Thyroid gland (tissue), 4 donors: ENCODE measurements at regions not wholly inside any gene's neighbourhood (a gene's known extent, or its start where the extent isn't known, plus 50 kb on each side); places are given as distances from the start of the nearest gene placed in this dataset.

ENCODE experiments used
- DNase-seq, 2 donors: peaks; one replicate each; pipeline ENCODE4 v3.0.0-alpha.2; 2019
- H3K27ac ChIP-seq, 3 donors: fragments of 200-600 bp; sonication (generic); 1 replicate in 2 of 3; 2 replicates in 1 of 3; pipeline ENCODE4 v1.5.1; 2016 to 2019; ENCODE audit warnings: mild to moderate bottlenecking in 1 of 3, moderate library complexity in 1 of 3
- H3K27me3 ChIP-seq: fragments of 200-600 bp; sonication (generic); one replicate; pipeline ENCODE4 v1.5.1; 2019
- H3K36me3 ChIP-seq, 2 donors: fragments of 200-600 bp; sonication (generic); one replicate each; pipeline ENCODE4 v1.5.1; 2016 to 2019
- H3K4me1 ChIP-seq, 2 donors: fragments of 200-600 bp; sonication (generic); one replicate each; pipeline ENCODE4 v1.5.1; 2017 to 2019
- H3K4me3 ChIP-seq, 3 donors: fragments of 200-600 bp; sonication (generic); replicated peaks in 1 of 3; 1 replicate in 2 of 3; 2 replicates in 1 of 3; pipeline ENCODE4 v1.5.1; 2016; ENCODE audit warnings: mild to moderate bottlenecking in 1 of 3
- H3K9me3 ChIP-seq: fragments of 200-600 bp; sonication (generic); one replicate; pipeline ENCODE4 v1.5.1; 2017
- CTCF ChIP-seq, 6 experiments: fragments of 200-600 bp in 3 of 6; fragments of 450-650 bp in 3 of 6; sonication (generic) in 3 of 6; IDR thresholded peaks; one replicate each; pipeline ENCODE4 v1.5.1; 2016 to 2019; ENCODE audit warnings: antibody characterized with exemption in 6 of 6, mild to moderate bottlenecking in 2 of 6, inconsistent platforms in 1 of 6, moderate library complexity in 1 of 6
- POLR2A ChIP-seq, 2 donors: fragments of 450-650 bp; IDR thresholded peaks; one replicate each; pipeline ENCODE4 v1.6.1; 2017; ENCODE audit warnings: antibody characterized with exemption in 2 of 2, mild to moderate bottlenecking in 2 of 2, moderate library complexity in 1 of 2
- WGBS, 2 donors: methylation state at CpG; one replicate each; pipeline ENCODE4 v1.1.5; 2017; 5-methylcytosine and 5-hydroxymethylcytosine counted together
- intact Hi-C: fragments of 100-400 bp; cut with DNase I; formaldehyde crosslinking; loops from one replicate; pipeline ENCODE4 v1.15.1; 2023

- no peaks in the 10 kb centered on the region for H3K36me3 ChIP-seq
- no peak for DNase-seq
- no peaks in the 10 kb centered on the region for H3K9me3 ChIP-seq
- H3K4me3 ChIP-seq: no peak overlapping the region
- no peaks in the 10 kb centered on the region for H3K4me1 ChIP-seq
- no peaks in the 10 kb centered on the region for H3K27me3 ChIP-seq
- H3K27ac ChIP-seq: no peak overlapping the region
- TF ChIP-seq POLR2A (IDR thresholded peaks at IDR 0.05) (no peak), CTCF (IDR thresholded peaks at IDR 0.05) (no peak)
- intact Hi-C loops: no loop called here
Observed at GRCh38 chr4:67346654-67347053, 198.6 kb downstream of the CENPC start.

GRCh38 chr4:67344594-67345380, 200.5 kb downstream of the CENPC start:
- intact Hi-C loops: no loop called here
- TF ChIP-seq CTCF (IDR thresholded peaks at IDR 0.05) (no peak), POLR2A (IDR thresholded peaks at IDR 0.05) (no peak)
- Histone ChIP-seq H3K36me3 (no peaks in the 10 kb centered on the region), H3K27ac (no peak overlapping the region), H3K4me1 (no peaks in the 10 kb centered on the region), H3K9me3 (no peaks in the 10 kb centered on the region), H3K4me3 (no peak overlapping the region), H3K27me3 (no peaks in the 10 kb centered on the region)
- WGBS, 2 donors: 35 to 52% methylated on average over 4 of the region's 4 CpGs
- no peak for DNase-seq

GRCh38 chr4:67343199-67343598, 202.1 kb downstream of the CENPC start:
- Histone ChIP-seq H3K36me3 (no peaks in the 10 kb centered on the region), H3K27ac (no peak overlapping the region), H3K4me1 (no peaks in the 10 kb centered on the region), H3K27me3 (no peaks in the 10 kb centered on the region), H3K9me3 (no peaks in the 10 kb centered on the region), H3K4me3 (no peak overlapping the region)
- intact Hi-C loops: no loop called here
- DNase-seq: no peak
- TF ChIP-seq POLR2A (IDR thresholded peaks at IDR 0.05): no peak
- no peak for TF ChIP-seq CTCF (IDR thresholded peaks at IDR 0.05)

GRCh38 chr4:67342291-67342690, 203.0 kb downstream of the CENPC start:
- intact Hi-C loops: no loop called here
- no peak for DNase-seq
- no peak overlapping the region for H3K27ac ChIP-seq
- H3K4me3 ChIP-seq: no peak overlapping the region
- WGBS, 2 donors: 36 to 49% methylated on average over 2 of the region's 2 CpGs
- TF ChIP-seq CTCF (IDR thresholded peaks at IDR 0.05) (no peak), POLR2A (IDR thresholded peaks at IDR 0.05) (no peak)
- no peaks in the 10 kb centered on the region for H3K4me1 ChIP-seq
- H3K36me3 ChIP-seq: no peaks in the 10 kb centered on the region
- no peaks in the 10 kb centered on the region for H3K27me3 ChIP-seq
- H3K9me3 ChIP-seq: no peaks in the 10 kb centered on the region

- Histone ChIP-seq H3K27ac (no peak overlapping the region), H3K27me3 (no peaks in the 10 kb centered on the region), H3K9me3 (no peaks in the 10 kb centered on the region), H3K4me3 (no peak overlapping the region), H3K4me1 (no peaks in the 10 kb centered on the region), H3K36me3 (no peaks in the 10 kb centered on the region)
- no peak for DNase-seq
- no peak for TF ChIP-seq CTCF (IDR thresholded peaks at IDR 0.05)
- no peak for TF ChIP-seq POLR2A (IDR thresholded peaks at IDR 0.05)
- intact Hi-C loops: no loop called here
- WGBS, 2 donors: 68 to 74% methylated on average over 4 of the region's 4 CpGs
Observed at GRCh38 chr4:67333664-67334063, 211.6 kb downstream of the CENPC start.
